OCI-LY7 (cell line): ENCODE measurements at regions not wholly inside any gene's neighbourhood (a gene's known extent, or its start where the extent isn't known, plus 50 kb on each side); places are given as distances from the start of the nearest gene placed in this dataset.

Experiments
- BruUV-seq: library from RNA; stranded (reverse); fragments of 400-500 nt; replicated peaks from 2 replicates; lab custom pipeline; 2021; lab: Mats Ljungman, UMichigan
- CTCF ChIA-PET: fragments of 300-600 bp; sonication (Branson Sonifier 250); formaldehyde crosslinking; loops from one replicate; lab custom pipeline; 2022; ENCODE audit warnings: antibody characterized with exemption; ENCODE audit not compliant: unreplicated experiment; lab: Charles Lee
- POLR2A ChIA-PET: fragments of 300-600 bp; sonication (Branson Sonifier 250); formaldehyde crosslinking; loops from one replicate; lab custom pipeline; 2022; ENCODE audit warnings: antibody characterized with exemption; lab: Charles Lee
- DNase-seq: peaks from one replicate; pipeline ENCODE4 v3.0.0-alpha.2; 2015; ENCODE audit warnings: low spot score
- H2AFZ ChIP-seq: fragments of 200-600 bp; sonication (generic), shearing (Covaris generic); 2 replicates; pipeline ENCODE4 v1.6.1; 2014; ENCODE audit warnings: mild to moderate bottlenecking, antibody characterized with exemption, low read length, moderate library complexity
- H3K27ac ChIP-seq: fragments of 200-600 bp; sonication (generic); 2 replicates; pipeline ENCODE4 v1.5.1; 2014; ENCODE audit warnings: mixed run types, low read depth, mild to moderate bottlenecking, moderate library complexity, low read length, inconsistent platforms; ENCODE audit not compliant: poor library complexity, severe bottlenecking
- H3K36me3 ChIP-seq: fragments of 200-600 bp; sonication (generic); 2 replicates; pipeline ENCODE4 v1.6.1; 2014; ENCODE audit warnings: mild to moderate bottlenecking, antibody characterized with exemption, low read length, moderate library complexity, mixed read lengths; ENCODE audit not compliant: insufficient read depth
- H3K4me1 ChIP-seq: fragments of 200-600 bp; sonication (generic); 2 replicates; pipeline ENCODE4 v1.5.1; 2014; ENCODE audit warnings: mild to moderate bottlenecking, low read length; ENCODE audit not compliant: insufficient read depth, poor library complexity, severe bottlenecking
- H3K4me2 ChIP-seq: fragments of 200-600 bp; sonication (generic); 2 replicates; pipeline ENCODE4 v1.6.1; 2014; ENCODE audit warnings: mild to moderate bottlenecking, low read length
- H3K4me3 ChIP-seq: fragments of 200-600 bp; sonication (generic); 2 replicates; pipeline ENCODE4 v1.5.1; 2014; ENCODE audit warnings: mild to moderate bottlenecking, low read depth, low read length; ENCODE audit not compliant: poor library complexity, severe bottlenecking
- H3K79me2 ChIP-seq: fragments of 200-600 bp; sonication (generic); 2 replicates; pipeline ENCODE4 v1.6.1; 2016; ENCODE audit warnings: low read depth, mild to moderate bottlenecking, low read length, moderate library complexity, mixed read lengths; ENCODE audit not compliant: insufficient read depth
- H3K9me2 ChIP-seq: fragments of 200-600 bp; sonication (generic); 2 replicates; pipeline ENCODE4 v1.6.1; 2016; ENCODE audit warnings: mild to moderate bottlenecking, low read length, mixed read lengths; ENCODE audit not compliant: insufficient read depth
- H3K9me3 ChIP-seq: fragments of 200-600 bp; sonication (generic); 2 replicates; pipeline ENCODE4 v1.6.1; 2014; ENCODE audit warnings: mild to moderate bottlenecking, mixed run types, low read length, mixed read lengths
- H4K20me1 ChIP-seq: fragments of 200-600 bp; sonication (generic); 2 replicates; pipeline ENCODE4 v1.6.1; 2014; ENCODE audit warnings: mild to moderate bottlenecking, antibody characterized with exemption, low read length, moderate library complexity, mixed read lengths; ENCODE audit not compliant: insufficient read depth
- CTCF ChIP-seq: fragments of 200-600 bp; sonication (generic); conservative IDR thresholded peaks from 2 replicates; pipeline ENCODE4 v1.5.1; 2014; ENCODE audit warnings: mild to moderate bottlenecking, antibody characterized with exemption, low read length, moderate library complexity, mixed read lengths
- EZH2phosphoT487 ChIP-seq: fragments of 200-600 bp; sonication (generic); IDR thresholded peaks from 2 replicates; pipeline ENCODE4 v1.6.1; 2018; ENCODE audit warnings: low read depth, borderline replicate concordance, mild to moderate bottlenecking, mixed run types, antibody characterized with exemption, low read length, moderate library complexity, mixed read lengths
- intact Hi-C: fragments of 100-400 bp; cut with micrococcal nuclease; formaldehyde crosslinking; loops from one replicate; pipeline ENCODE4 v1.10.0; 2022; ENCODE audit not compliant: unreplicated experiment

DNA sequence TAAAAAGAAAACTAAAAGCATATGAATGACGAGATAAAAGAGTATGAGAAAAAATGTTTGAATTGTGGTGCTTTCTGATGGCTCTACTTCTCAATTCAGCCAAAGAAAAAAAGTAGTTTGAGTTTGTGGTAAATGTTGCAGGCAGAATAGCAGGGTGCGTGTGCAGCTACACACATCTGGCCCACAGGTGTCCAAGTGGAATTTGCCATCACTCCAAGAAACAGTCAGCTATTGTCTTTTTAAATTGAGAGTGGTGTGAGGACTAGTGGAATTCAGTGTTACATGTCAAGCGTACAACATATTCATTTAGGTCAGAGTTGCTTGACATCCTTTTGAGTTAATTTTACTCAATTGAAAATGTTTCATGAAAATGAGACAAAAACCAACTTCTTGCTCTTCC lies 424.8 kb upstream of the MAD2L1 start:
- Histone ChIP-seq H3K27ac (no peak overlapping the region), H3K9me2 (no peaks in the 10 kb centered on the region), H3K36me3 (no peaks in the 10 kb centered on the region), H3K4me1 (no peaks in the 10 kb centered on the region), H4K20me1 (no peaks in the 10 kb centered on the region), H3K4me3 (no peak overlapping the region), H2AFZ (no peak overlapping the region), H3K4me2 (no peak overlapping the region), H3K9me3 (no peaks in the 10 kb centered on the region), H3K79me2 (no peaks in the 10 kb centered on the region)
- intact Hi-C loops = no loop called here
- no peak for DNase-seq
- no TSS peak for BruUV-seq
- no peak for TF ChIP-seq EZH2phosphoT487
- no peak for TF ChIP-seq CTCF
- ChIA-PET CTCF (no interaction called here), POLR2A (interaction anchor here (0.7 to 1.1 kb wide), 2 partner anchors 14 to 625 kb away, joined by 4 read pairs; no protein-coding TSS in a partner anchor)

GRCh38 chr4:120481756-120482155 lies 415.1 kb upstream of the MAD2L1 start:
- no peaks in the 10 kb centered on the region for H3K36me3 ChIP-seq
- no peak overlapping the region for H3K4me2 ChIP-seq
- TF ChIP-seq EZH2phosphoT487 (no peak), CTCF (no peak)
- H3K4me1 ChIP-seq = no peaks in the 10 kb centered on the region
- H3K4me3 ChIP-seq = no peak overlapping the region
- H3K79me2 ChIP-seq = no peaks in the 10 kb centered on the region
- intact Hi-C loops = no loop called here
- no peaks in the 10 kb centered on the region for H4K20me1 ChIP-seq
- H3K27ac ChIP-seq = no peak overlapping the region
- no peaks in the 10 kb centered on the region for H3K9me3 ChIP-seq
- POLR2A ChIA-PET = no interaction called here
- H3K9me2 ChIP-seq = no peaks in the 10 kb centered on the region
- DNase-seq = no peak
- no TSS peak for BruUV-seq
- no peak overlapping the region for H2AFZ ChIP-seq
- CTCF ChIA-PET = no interaction called here

- Histone ChIP-seq H3K9me3 (no peaks in the 10 kb centered on the region), H3K9me2 (no peaks in the 10 kb centered on the region), H3K27ac (no peak overlapping the region), H3K79me2 (no peaks in the 10 kb centered on the region), H3K36me3 (no peaks in the 10 kb centered on the region), H3K4me2 (no peak overlapping the region), H4K20me1 (no peaks in the 10 kb centered on the region), H2AFZ (no peak overlapping the region), H3K4me1 (no peaks in the 10 kb centered on the region), H3K4me3 (no peak overlapping the region)
- intact Hi-C loops = no loop called here
- ChIA-PET POLR2A (no interaction called here), CTCF (no interaction called here)
- TF ChIP-seq CTCF (no peak), EZH2phosphoT487 (no peak)
- no peak for DNase-seq
- BruUV-seq = no TSS peak
Measured at GRCh38 chr4:120472447-120473131, 405.9 kb upstream of the MAD2L1 start.
